ENCODE measurements at regions not wholly inside any gene's neighbourhood (a gene's known extent, or its start where the extent isn't known, plus 50 kb on each side); places are given as distances from the start of the nearest gene placed in this dataset.
"Not testable (repeated sequence)": the region's sequence is repeated elsewhere in the genome, so short reads cannot be mapped to it uniquely, and the experiment has no call there.

- no peak overlapping the region for H3K27ac Mint-ChIP-seq
- peaks cover 4% of the 10 kb centered on the region for H3K27me3 Mint-ChIP-seq
- no peak for DNase-seq
- no peak overlapping the region for H3K4me3 Mint-ChIP-seq
- H3K36me3 Mint-ChIP-seq, result peaks cover 17% of the 10 kb centered on the region
- CTCF ChIA-PET, result interaction anchor here (0.6 kb wide), 1 partner anchor 1158 kb away, joined by 3 read pairs; no protein-coding TSS in a partner anchor
- peaks cover 51% of the 10 kb centered on the region for H3K9me3 Mint-ChIP-seq
- no peaks in the 10 kb centered on the region for H3K4me1 Mint-ChIP-seq
These were observed 338.9 kb downstream of the PTTG2 start for GRCh38 chr4:38298868-38299713.

GRCh38 chr4:38302910-38303309 is 342.7 kb downstream of the PTTG2 start:
- Mint-ChIP-seq H3K4me3 (no peak overlapping the region), H3K4me1 (peaks cover 27% of the 10 kb centered on the region), H3K27me3 (no peaks in the 10 kb centered on the region), H3K36me3 (peaks cover 19% of the 10 kb centered on the region), H3K27ac (no peak overlapping the region), H3K9me3 (peaks cover 47% of the 10 kb centered on the region)
- CTCF ChIA-PET, result no interaction called here
- no peak for DNase-seq

GRCh38 chr4:38304460-38304859 is 344.3 kb downstream of the PTTG2 start:
- Mint-ChIP-seq H3K9me3 (peaks cover 37% of the 10 kb centered on the region), H3K4me1 (peaks cover 41% of the 10 kb centered on the region), H3K36me3 (peaks cover 14% of the 10 kb centered on the region)
- not testable (repeated sequence) for H3K27ac Mint-ChIP-seq, DNase-seq, H3K27me3 Mint-ChIP-seq, H3K4me3 Mint-ChIP-seq
- CTCF ChIA-PET, result interaction anchor here (0.9 kb wide), 2 partner anchors 125 to 352 kb away, joined by 3 read pairs; no protein-coding TSS in a partner anchor

GRCh38 chr4:38306482-38307071 is 346.4 kb downstream of the PTTG2 start:
- Mint-ChIP-seq H3K27ac (peak overlapping the region; percentile 87), H3K9me3 (peaks cover 25% of the 10 kb centered on the region), H3K27me3 (no peaks in the 10 kb centered on the region), H3K36me3 (peaks cover 10% of the 10 kb centered on the region), H3K4me1 (peaks cover 62% of the 10 kb centered on the region), H3K4me3 (peak overlapping the region; percentile 15)
- DNase-seq, result peak; percentile 50
- CTCF ChIA-PET, result interaction anchor here (0.6 to 0.9 kb wide), 2 partner anchors 127 to 421 kb away, joined by 3 to 6 read pairs; no protein-coding TSS in a partner anchor

- Mint-ChIP-seq H3K4me1 (peaks cover 78% of the 10 kb centered on the region), H3K36me3 (peaks cover 13% of the 10 kb centered on the region), H3K27ac (no peak overlapping the region), H3K9me3 (peaks cover 15% of the 10 kb centered on the region), H3K4me3 (no peak overlapping the region), H3K27me3 (peaks cover under 1% of the 10 kb centered on the region)
- CTCF ChIA-PET, result interaction anchor here (0.9 to 1.0 kb wide), 2 partner anchors 130 to 366 kb away, joined by 3 to 7 read pairs; no protein-coding TSS in a partner anchor
- no peak for DNase-seq
These were observed 348.6 kb downstream of the PTTG2 start for GRCh38 chr4:38308728-38309311.

- peaks cover 4% of the 10 kb centered on the region for H3K27me3 Mint-ChIP-seq
- CTCF ChIA-PET, result interaction anchor here (0.9 to 1.7 kb wide), 6 partner anchors 10 to 366 kb away, joined by 3 to 7 read pairs (median 5); no protein-coding TSS in a partner anchor
- no peak overlapping the region for H3K4me3 Mint-ChIP-seq
- H3K4me1 Mint-ChIP-seq, result peaks cover 83% of the 10 kb centered on the region
- H3K27ac Mint-ChIP-seq, result peak overlapping the region; percentile 91
- H3K9me3 Mint-ChIP-seq, result peaks cover 12% of the 10 kb centered on the region
- DNase-seq, result no peak
- peaks cover 13% of the 10 kb centered on the region for H3K36me3 Mint-ChIP-seq
These were observed 349.3 kb downstream of the PTTG2 start for GRCh38 chr4:38309471-38309870.

- H3K4me1 Mint-ChIP-seq, result peaks cover 86% of the 10 kb centered on the region
- H3K9me3 Mint-ChIP-seq, result peaks cover 4% of the 10 kb centered on the region
These were observed 350.3 kb downstream of the PTTG2 start for GRCh38 chr4:38310446-38311043.

GRCh38 chr4:38311495-38312126 is 351.4 kb downstream of the PTTG2 start:
- no peak overlapping the region for H3K4me3 Mint-ChIP-seq
- peaks cover 81% of the 10 kb centered on the region for H3K4me1 Mint-ChIP-seq
- CTCF ChIA-PET, result no interaction called here
- peak overlapping the region; percentile 34 for H3K27ac Mint-ChIP-seq
- no peak for DNase-seq
- peaks cover 3% of the 10 kb centered on the region for H3K9me3 Mint-ChIP-seq
- peaks cover 8% of the 10 kb centered on the region for H3K27me3 Mint-ChIP-seq
- H3K36me3 Mint-ChIP-seq, result peaks cover 11% of the 10 kb centered on the region

More at GRCh38 chr4:38310446-38311043, 350.3 kb downstream of the PTTG2 start:
- Mint-ChIP-seq H3K27me3 (peaks cover 4% of the 10 kb centered on the region), H3K36me3 (peaks cover 10% of the 10 kb centered on the region), H3K4me3 (peak overlapping the region; percentile 14), H3K27ac (peak overlapping the region; percentile 91)
- peak; percentile 85 for DNase-seq
- CTCF ChIA-PET, result interaction anchor here (0.6 to 1.7 kb wide), 11 partner anchors 9 to 364 kb away, joined by 3 to 7 read pairs (median 4); no protein-coding TSS in a partner anchor

- Mint-ChIP-seq H3K36me3 (peaks cover 11% of the 10 kb centered on the region), H3K9me3 (peaks cover 3% of the 10 kb centered on the region), H3K27ac (no peak overlapping the region), H3K4me1 (peaks cover 79% of the 10 kb centered on the region), H3K4me3 (no peak overlapping the region), H3K27me3 (peaks cover 8% of the 10 kb centered on the region)
- CTCF ChIA-PET, result interaction anchor here (1.2 kb wide), 1 partner anchor 133 kb away, joined by 3 read pairs; no protein-coding TSS in a partner anchor
- DNase-seq, result no peak
These were observed 350.8 kb upstream of the KLF3 start for GRCh38 chr4:38313175-38313574.

GRCh38 chr4:38313999-38314561 is 349.9 kb upstream of the KLF3 start:
- Mint-ChIP-seq H3K36me3 (peaks cover 11% of the 10 kb centered on the region), H3K4me3 (no peak overlapping the region), H3K27me3 (peaks cover 8% of the 10 kb centered on the region), H3K4me1 (peaks cover 79% of the 10 kb centered on the region), H3K27ac (no peak overlapping the region), H3K9me3 (peaks cover 3% of the 10 kb centered on the region)
- no peak for DNase-seq
- CTCF ChIA-PET, result interaction anchor here (1.2 to 1.4 kb wide), 2 partner anchors 134 to 185 kb away, joined by 3 read pairs; no protein-coding TSS in a partner anchor

- Mint-ChIP-seq H3K27ac (no peak overlapping the region), H3K9me3 (peaks cover 3% of the 10 kb centered on the region), H3K4me3 (no peak overlapping the region), H3K36me3 (peaks cover 11% of the 10 kb centered on the region), H3K27me3 (peaks cover 8% of the 10 kb centered on the region), H3K4me1 (peaks cover 79% of the 10 kb centered on the region)
- no peak for DNase-seq
- CTCF ChIA-PET, result interaction anchor here (0.6 to 1.4 kb wide), 4 partner anchors 135 to 360 kb away, joined by 3 to 4 read pairs (median 4); no protein-coding TSS in a partner anchor
These were observed 349.3 kb upstream of the KLF3 start for GRCh38 chr4:38314663-38315062.

GRCh38 chr4:38315286-38315685 is 348.7 kb upstream of the KLF3 start:
- Mint-ChIP-seq H3K4me3 (no peak overlapping the region), H3K4me1 (peaks cover 79% of the 10 kb centered on the region), H3K36me3 (peaks cover 11% of the 10 kb centered on the region), H3K27me3 (peaks cover 8% of the 10 kb centered on the region), H3K9me3 (peaks cover 3% of the 10 kb centered on the region), H3K27ac (no peak overlapping the region)
- CTCF ChIA-PET, result interaction anchor here (0.6 to 1.4 kb wide), 4 partner anchors 136 to 360 kb away, joined by 3 to 4 read pairs (median 4); no protein-coding TSS in a partner anchor
- DNase-seq, result no peak

- Mint-ChIP-seq H3K36me3 (peaks cover 11% of the 10 kb centered on the region), H3K27ac (no peak overlapping the region), H3K9me3 (peaks cover 3% of the 10 kb centered on the region), H3K4me3 (no peak overlapping the region), H3K27me3 (peaks cover 8% of the 10 kb centered on the region), H3K4me1 (peaks cover 79% of the 10 kb centered on the region)
- CTCF ChIA-PET, result no interaction called here
- no peak for DNase-seq
These were observed 348.0 kb upstream of the KLF3 start for GRCh38 chr4:38316045-38316444.

Data from activated naive CD4-positive, alpha-beta T cell treated with anti-CD3 and anti-CD28 coated beads, Interleukin-2, amount 10 ng/mL, durations not matched to agents 7 days and 5 days (primary cell).